ENCODE measurements at regions not wholly inside any gene's neighbourhood (a gene's known extent, or its start where the extent isn't known, plus 50 kb on each side); places are given as distances from the start of the nearest gene placed in this dataset.

DNA sequence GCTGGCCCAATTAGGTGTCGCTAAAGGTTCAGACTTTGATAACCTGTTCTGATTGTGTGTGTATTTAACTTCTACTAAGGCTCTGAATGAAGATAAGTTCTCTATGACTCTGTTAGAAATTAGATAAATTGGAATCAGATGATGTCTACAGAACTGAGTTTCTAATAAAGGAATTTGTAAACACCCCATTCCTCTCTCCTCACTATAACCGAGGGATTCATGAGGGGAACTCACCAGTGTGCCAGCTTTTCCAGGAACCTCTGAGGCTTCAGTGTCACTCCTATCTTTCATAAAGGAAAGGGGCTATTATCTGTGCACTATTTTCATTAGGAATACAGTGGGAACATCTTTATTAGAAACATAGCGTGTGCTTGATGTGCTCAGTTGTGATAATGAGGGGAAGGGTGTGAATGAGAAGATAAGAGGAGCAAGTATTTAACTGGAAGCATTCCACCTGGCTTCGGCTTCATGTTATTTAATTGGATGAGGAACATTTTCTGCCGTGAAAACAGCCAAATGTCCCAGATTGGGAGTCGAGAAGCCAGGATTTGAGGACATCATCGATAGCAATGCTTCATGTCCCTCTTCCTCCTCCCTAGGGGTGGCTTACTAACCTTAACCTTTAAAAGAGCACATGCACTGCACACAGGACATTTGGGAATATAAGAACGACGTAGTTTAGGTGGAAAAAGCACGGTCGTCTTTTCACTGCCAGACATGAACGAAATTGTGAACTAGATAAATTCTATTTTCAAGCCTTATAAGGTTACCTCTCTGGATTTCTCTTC is 84.8 kb upstream of the TCF4 start:
- TF ChIP-seq CTCF (IDR thresholded peaks at IDR 0.05; ENCODE audit: low read length) (no peak), EZH2 (IDR thresholded peaks at IDR 0.05; ENCODE audit: borderline replicate concordance, low read length) (no peak)

Measured in OCI-LY1 (cell line).